HG02642 (cell line): ENCODE measurements at regions not wholly inside any gene's neighbourhood (a gene's known extent, or its start where the extent isn't known, plus 50 kb on each side); places are given as distances from the start of the nearest gene placed in this dataset.

ENCODE experiments used
- ATAC-seq: cut with Tn5 transposase; IDR thresholded peaks from one replicate; pipeline ENCODE4 v1.9.1; 2021; ENCODE audit warnings: mild to moderate bottlenecking; ENCODE audit not compliant: unreplicated experiment, poor library complexity

GRCh38 chr4:32400870-32401269 is 1680.7 kb downstream of the PCDH7 start:
- ATAC-seq, result no peak

- no peak for ATAC-seq
These were observed 1697.0 kb downstream of the PCDH7 start for GRCh38 chr4:32417113-32417704.

- ATAC-seq, result no peak
These were observed 1703.1 kb downstream of the PCDH7 start for GRCh38 chr4:32423267-32423666.

- no peak for ATAC-seq
These were observed 1705.1 kb downstream of the PCDH7 start for GRCh38 chr4:32425243-32425642.

GRCh38 chr4:32427566-32427965 is 1707.4 kb downstream of the PCDH7 start:
- ATAC-seq, result no peak

- ATAC-seq, result no peak
These were observed 1709.0 kb downstream of the PCDH7 start for GRCh38 chr4:32429151-32429550.

GRCh38 chr4:32435308-32435707 is 1715.1 kb downstream of the PCDH7 start:
- no peak for ATAC-seq

GRCh38 chr4:32436816-32437215 is 1716.6 kb downstream of the PCDH7 start:
- ATAC-seq, result no peak

- ATAC-seq, result no peak
These were observed 1720.2 kb downstream of the PCDH7 start for GRCh38 chr4:32440391-32440790.

GRCh38 chr4:32454482-32454881 is 1734.3 kb downstream of the PCDH7 start:
- no peak for ATAC-seq

- ATAC-seq, result no peak
These were observed 1735.1 kb downstream of the PCDH7 start for GRCh38 chr4:32455231-32455630.

- no peak for ATAC-seq
These were observed 1740.8 kb downstream of the PCDH7 start for GRCh38 chr4:32460972-32461371.

GRCh38 chr4:32462944-32463343 is 1742.8 kb downstream of the PCDH7 start:
- no peak for ATAC-seq

GRCh38 chr4:32470087-32470585 is 1750.0 kb downstream of the PCDH7 start:
- ATAC-seq, result no peak

- no peak for ATAC-seq
These were observed 1752.7 kb downstream of the PCDH7 start for GRCh38 chr4:32472918-32473317.

GRCh38 chr4:32475710-32476109 is 1755.5 kb downstream of the PCDH7 start:
- ATAC-seq, result no peak

GRCh38 chr4:32477518-32477917 is 1757.3 kb downstream of the PCDH7 start:
- ATAC-seq, result no peak

- ATAC-seq, result no peak
These were observed 1765.8 kb downstream of the PCDH7 start for GRCh38 chr4:32485956-32486355.

GRCh38 chr4:32488690-32489089 is 1768.5 kb downstream of the PCDH7 start:
- ATAC-seq, result no peak

GRCh38 chr4:32499171-32499570 is 1779.0 kb downstream of the PCDH7 start:
- ATAC-seq, result no peak

- ATAC-seq, result no peak
These were observed 1783.1 kb downstream of the PCDH7 start for GRCh38 chr4:32503241-32503640.

- ATAC-seq, result no peak
These were observed 1785.9 kb downstream of the PCDH7 start for GRCh38 chr4:32506067-32506466.

- ATAC-seq, result no peak
These were observed 1798.9 kb downstream of the PCDH7 start for GRCh38 chr4:32519060-32519459.
